NCI-H2081 (cell line): ENCODE measurements at regions not wholly inside any gene's neighbourhood (a gene's known extent, or its start where the extent isn't known, plus 50 kb on each side); places are given as distances from the start of the nearest gene placed in this dataset.
"Not testable (repeated sequence)": the region's sequence is repeated elsewhere in the genome, so short reads cannot be mapped to it uniquely, and the experiment has no call there.

Experiments
- DNase-seq, 2 experiments: peaks; one replicate each; lab custom pipeline; 2025; lab: John Stamatoyannopoulos, UW

GRCh38 chr1:177723533-177723932, 246.3 kb downstream of the SEC16B start:
- DNase-seq = no peak

DNA sequence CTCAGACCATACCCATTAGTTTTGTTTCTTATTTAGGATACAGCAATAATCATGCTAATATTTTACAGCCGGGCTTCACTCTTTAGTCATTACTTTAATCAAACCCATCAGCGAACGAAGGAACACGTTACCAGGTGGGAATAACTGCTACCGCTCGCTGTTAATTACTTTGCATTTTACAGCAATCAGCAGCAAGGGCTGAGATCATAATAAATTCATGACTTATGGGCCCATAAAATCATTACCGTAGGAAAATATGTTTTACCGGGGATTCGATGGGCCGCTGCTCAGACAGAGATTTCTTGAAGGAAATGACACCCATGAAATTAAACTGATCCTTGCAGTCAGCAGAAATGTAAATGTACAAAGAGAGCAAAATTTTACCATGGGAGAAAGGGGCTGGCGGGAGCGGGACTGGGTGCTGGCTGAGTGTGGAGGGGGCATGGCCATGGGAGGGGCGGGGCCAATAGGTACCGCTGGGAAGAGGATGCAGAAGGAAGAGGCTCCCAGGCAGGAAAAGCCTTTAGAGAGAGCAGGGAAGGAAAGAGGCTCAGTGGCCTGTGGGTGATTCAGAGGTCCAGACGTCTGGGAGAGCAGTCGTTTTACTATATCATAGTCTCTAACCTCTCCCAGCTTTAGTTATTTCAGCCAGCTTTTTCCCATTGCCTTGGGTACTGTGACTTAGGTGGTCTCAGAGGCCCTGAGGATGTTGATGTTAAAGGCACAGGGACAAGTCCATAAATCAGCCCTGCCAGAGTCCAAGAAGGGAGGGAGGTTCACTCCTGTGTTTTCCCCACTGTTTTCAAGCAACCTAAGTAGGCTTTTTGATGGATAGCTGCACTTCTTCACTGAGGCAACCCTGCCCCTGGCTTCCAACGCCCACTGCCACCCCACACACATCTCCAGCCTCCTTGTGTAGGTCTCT, 258.9 kb downstream of the SEC16B start:
- no peak for DNase-seq

DNA sequence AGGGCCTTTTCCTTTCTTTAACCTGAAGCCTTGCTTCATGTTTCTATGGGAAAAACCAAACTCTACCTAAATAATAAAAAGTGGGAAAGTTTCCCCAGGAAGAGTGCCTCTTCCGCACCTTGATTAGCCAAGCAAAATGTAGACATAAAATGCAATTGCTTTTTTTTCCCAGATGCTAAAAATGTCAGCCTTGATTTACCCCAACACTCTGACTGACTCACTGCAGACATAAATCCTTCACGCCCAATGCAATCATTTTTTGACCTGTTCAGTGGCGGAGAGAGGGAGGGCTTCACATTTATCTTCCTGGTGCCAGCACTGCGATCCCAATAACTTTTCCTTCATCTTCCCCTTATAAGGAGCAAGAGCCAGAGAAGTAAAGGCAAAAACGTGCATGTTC, 261.5 kb downstream of the SEC16B start:
- no peak for DNase-seq

GRCh38 chr1:177706977-177707376, 262.9 kb downstream of the SEC16B start:
- DNase-seq = no peak

DNA sequence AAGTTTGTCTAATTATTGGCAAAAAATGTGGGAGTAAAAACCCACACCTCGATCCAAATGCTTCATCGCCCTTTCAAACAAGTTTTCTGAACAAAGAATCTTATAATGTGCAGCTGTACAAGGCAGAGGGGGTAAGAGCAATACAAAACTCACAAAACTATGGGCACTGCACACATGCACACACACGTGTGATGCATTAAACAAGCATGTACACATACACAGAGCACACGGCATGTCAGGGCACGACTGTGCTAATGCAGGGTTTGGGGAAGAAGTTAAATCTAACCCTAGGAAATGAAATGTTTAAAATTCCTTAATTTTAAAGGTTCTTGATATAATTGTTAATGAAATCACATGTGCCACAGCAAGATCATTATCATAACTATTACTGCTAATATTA, 264.0 kb downstream of the SEC16B start:
- no peak for DNase-seq

DNA sequence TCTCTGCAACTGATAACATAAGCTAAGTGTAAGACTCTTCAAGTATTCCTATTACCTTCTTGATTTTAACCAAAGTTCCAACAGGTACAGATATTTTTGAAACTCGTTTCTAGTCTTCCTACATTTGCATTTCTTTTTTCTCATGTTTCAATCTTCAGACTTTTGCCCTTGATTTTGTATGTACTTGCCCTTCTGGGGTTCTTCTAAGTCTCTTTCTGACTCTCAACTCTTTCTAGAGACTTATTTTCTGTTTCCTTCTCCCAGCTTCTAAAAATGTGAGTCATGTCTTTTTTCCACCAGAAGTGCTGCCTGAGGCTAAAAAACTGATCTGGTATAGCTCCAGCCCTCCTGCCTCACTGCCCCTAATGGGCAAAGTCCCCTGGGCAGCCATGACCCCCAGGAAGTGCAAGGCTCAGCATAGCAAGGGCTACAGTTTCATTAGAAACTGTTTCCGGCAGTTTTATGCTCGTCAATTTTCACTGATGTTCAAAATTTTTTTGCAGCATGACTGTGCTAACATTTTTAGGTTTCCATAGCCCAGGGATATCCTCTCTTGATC, 265.9 kb downstream of the SEC16B start:
- DNase-seq = no peak

DNA sequence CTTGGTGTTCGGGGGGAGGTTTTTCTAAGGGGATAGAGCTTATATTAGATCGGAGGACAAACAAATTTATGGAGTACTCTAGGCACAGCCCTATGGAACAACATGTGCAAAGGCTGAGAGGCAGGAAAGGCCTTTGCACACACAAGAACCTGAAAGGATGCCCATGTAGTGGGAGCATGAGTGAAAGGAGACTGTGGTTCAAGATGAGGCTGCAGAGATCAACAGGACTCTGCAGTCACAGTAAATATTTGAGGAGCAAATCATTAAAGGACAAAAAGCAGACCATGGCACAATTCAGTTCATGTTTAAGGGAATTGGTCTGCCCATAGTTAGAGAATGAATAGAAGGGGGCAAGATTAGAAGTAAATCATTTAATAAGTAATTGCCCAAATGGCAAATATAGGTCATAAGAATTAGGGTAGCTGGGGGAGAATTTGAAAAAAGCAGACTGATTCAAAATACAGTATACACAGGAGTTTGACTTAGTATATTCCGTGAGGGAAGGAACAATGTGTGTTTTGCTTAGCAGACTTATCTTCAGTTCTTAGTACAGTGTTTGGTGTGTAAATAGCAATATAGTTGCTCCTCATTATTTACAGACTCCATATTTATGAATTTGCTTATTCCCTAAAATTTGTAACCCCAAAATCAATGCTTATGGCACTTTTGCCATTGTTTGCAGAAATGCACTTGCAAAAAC, 268.1 kb downstream of the SEC16B start:
- no peak for DNase-seq

GRCh38 chr1:177700856-177701255, 269.0 kb downstream of the SEC16B start:
- no peak for DNase-seq

GRCh38 chr1:177690996-177691395, 278.9 kb downstream of the SEC16B start:
- no peak for DNase-seq

GRCh38 chr1:177687544-177687943, 282.3 kb downstream of the SEC16B start:
- no peak for DNase-seq

DNA sequence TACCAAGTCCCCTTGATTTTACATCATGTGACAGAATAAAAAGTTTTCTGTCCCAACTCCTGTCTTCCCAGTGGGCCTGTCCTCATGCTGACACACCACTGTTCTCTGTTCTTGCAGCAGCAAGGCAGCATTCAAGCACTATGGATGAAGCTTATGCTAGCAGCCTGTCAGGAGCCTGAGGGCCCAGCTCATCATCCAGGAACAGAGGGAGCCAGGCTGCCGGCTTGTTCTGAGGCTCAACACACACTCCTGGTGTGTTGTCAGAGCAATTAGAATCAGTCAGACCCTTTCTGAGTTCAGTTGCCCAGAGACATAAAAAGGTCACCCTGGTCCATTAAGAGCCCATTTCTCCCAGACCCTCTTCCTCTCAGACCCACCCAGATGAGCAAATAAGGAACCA, 282.9 kb downstream of the SEC16B start:
- DNase-seq = no peak

- DNase-seq = no peak
These were observed 300.7 kb downstream of the SEC16B start for GRCh38 chr1:177669161-177669560.

DNA sequence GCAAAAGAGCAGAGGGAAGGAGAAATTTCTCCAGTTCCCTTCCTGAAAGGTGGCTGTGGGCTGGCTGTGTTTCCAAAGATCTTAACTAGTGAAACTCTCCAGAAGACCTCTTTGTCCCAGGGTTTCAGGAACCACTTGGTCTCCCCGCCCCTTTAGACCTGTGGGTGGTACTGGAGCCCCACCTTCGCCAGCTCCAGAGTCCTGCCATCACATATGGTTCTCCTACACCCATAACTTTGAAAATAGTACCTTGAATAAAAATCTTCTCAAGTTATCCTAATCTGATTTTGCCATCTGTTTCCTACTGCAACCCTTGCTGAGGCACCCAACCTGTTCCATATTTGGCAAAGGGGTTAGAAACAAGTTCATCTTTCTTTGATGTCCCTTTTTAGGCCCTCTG, 303.9 kb downstream of the SEC16B start:
- DNase-seq = no peak

- DNase-seq = not testable (repeated sequence)
These were observed 305.1 kb downstream of the SEC16B start for GRCh38 chr1:177664742-177665141.

- no peak for DNase-seq
These were observed 309.7 kb downstream of the SEC16B start for GRCh38 chr1:177660188-177660587.

DNA sequence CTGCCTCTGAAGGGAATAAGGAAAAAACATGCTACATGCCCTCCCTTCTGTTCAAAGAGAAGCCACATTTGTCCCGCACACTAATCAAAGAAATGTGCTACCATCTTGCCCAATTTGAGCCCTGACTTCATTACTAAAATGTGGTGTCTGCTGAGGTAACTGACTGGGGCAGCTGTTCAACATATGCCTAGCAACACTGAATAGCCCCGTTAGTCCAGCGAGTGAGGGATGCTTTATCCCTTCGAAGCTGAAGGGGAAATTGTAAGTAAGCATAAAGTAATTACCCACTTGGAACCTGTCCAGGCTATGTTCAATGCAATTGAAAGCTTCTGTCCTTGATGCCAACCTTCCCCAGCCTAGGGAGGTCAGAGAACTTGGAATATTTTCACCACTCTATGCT, 310.6 kb downstream of the SEC16B start:
- peak in 1 of 2 experiments; percentile 6 for DNase-seq

- DNase-seq = no peak
These were observed 313.3 kb downstream of the SEC16B start for GRCh38 chr1:177656598-177656997.

DNA sequence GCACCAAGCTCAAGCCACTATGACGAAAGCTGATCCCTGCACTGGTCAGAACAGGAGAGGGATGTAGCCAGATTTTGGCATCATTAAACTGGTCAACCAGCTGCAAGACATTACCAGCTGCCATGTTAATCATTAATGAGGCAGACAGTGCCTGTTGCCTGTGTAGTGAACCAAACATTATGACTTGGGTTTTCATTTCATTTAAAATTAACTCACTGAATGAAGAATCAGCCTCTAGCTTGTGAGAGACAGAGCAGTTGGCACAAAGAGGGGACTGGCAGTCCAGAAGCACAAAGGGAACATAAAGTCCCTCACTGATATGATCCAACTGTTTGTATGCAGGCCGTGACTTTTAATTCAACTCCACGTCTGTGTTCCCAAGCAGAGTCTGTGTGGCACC, 318.9 kb downstream of the SEC16B start:
- DNase-seq = no peak

DNA sequence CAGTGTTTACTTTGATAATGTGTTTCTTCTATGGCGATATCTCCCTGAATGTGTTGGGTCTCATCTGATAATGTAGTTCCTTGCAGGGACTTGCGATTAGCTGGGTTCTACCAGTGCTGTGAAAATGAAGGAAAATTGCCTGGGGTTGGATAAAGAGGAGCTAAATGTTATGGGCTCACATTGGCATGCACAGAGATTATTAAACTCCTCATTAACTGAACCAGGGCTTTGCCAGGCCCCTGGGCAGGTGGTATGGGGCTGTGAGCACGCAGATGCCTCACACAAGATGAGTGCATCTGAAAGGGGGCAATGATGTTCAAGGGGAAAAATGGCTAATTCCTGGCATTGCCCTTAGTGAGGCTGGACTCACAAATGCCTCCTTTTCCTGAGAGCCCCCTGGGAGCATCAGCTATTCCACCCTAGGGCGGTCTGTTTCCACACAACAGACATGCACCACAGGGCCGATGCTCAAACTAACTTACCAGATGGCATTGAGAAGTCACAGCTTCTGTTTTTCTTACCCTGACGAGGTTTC, 321.1 kb downstream of the SEC16B start:
- no peak for DNase-seq

DNA sequence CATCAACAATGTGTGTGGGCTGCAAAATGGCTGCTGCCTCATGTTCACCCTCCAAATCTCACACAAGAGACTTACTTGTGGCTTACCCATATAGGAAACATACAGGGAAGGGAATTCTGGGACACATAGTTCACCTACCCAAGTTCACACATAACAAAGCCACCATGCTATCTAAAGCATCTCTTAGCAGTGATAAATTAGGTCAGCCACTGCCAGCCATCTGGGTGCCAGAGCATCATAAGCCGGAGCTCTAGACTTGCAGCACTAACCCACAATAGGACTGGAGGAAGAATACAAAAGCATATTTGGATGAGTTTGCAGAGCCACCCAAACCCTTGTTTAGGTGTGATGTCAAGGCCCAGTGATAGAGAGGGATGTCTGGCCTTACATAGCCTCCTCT, 321.7 kb downstream of the SEC16B start:
- DNase-seq = no peak

GRCh38 chr1:177646757-177647730, 322.8 kb downstream of the SEC16B start:
- DNase-seq = no peak
